ENCODE measurements at regions not wholly inside any gene's neighbourhood (a gene's known extent, or its start where the extent isn't known, plus 50 kb on each side); places are given as distances from the start of the nearest gene placed in this dataset.
A peak's percentile ranks its signal among the peaks of the same experiment; 100 is the strongest.
"Not testable (repeated sequence)": the region's sequence is repeated elsewhere in the genome, so short reads cannot be mapped to it uniquely, and the experiment has no call there.

GRCh38 chr10:86579883-86580520 is 58.4 kb upstream of the WAPL start:
- intact Hi-C loops (cut with DNase I), result no loop called here
- H3K4me3 ChIP-seq, result no peak overlapping the region
- H3K27ac ChIP-seq, result no peak overlapping the region
- DNase-seq (ENCODE audit: low spot score in 2 of 2), result no peak
- H3K27me3 ChIP-seq, result no peaks in the 10 kb centered on the region
- H3K4me1 ChIP-seq, result peaks cover 0 to under 1% of the 10 kb centered on the region in 2 donors
- TF ChIP-seq CTCF (IDR thresholded peaks at IDR 0.05), result no peak
- H3K36me3 ChIP-seq, result no peaks in the 10 kb centered on the region
- H3K9me3 ChIP-seq, result no peaks in the 10 kb centered on the region

DNA sequence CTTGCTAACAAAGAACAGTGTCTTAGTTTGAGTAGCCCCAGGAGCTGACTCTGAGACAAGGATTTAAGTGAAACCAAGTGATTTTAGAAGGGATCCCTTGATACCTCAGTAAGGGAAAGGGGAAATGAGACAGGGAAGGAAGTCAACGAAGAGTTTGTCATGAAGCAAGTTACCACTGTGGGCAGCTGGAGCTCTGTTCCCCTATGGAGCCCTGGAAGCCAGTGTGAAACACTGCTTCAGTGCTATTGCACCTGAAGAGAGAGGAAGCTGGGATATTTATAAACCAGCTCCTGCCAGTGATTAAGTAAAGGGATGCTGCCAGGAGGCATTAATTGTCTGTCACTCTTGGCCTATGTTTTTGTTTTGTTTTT is 58.9 kb upstream of the WAPL start:
- intact Hi-C loops (cut with DNase I), result no loop called here

DNA sequence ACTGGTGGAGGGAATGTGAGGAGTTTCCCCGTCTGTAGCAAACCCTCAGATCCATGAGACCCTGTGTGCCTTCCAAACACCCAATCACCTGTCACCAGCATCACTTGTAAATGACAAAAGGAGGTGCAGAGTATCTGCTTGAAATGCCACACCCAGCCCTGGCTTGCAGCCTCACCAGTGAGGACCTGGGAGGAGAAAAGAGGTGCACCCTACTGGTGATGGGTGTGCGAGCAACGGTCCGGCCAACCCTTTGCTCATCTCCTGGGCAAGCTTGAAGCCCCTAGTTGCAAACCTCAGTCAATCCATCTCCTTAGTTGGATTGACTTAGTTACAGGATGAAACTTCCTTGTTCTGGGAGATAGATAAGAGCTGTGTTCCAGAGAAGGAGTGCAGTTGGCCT is 62.4 kb upstream of the WAPL start:
- Histone ChIP-seq H3K27ac (no peak overlapping the region), H3K27me3 (no peaks in the 10 kb centered on the region), H3K9me3 (no peaks in the 10 kb centered on the region), H3K4me3 (no peak overlapping the region), H3K4me1 (peaks cover 0 to 3% of the 10 kb centered on the region in 2 donors), H3K36me3 (no peaks in the 10 kb centered on the region)
- TF ChIP-seq CTCF (IDR thresholded peaks at IDR 0.05), result no peak
- DNase-seq (ENCODE audit: low spot score in 2 of 2), result peak in 1 of 2 donors; percentile 34
- intact Hi-C loops (cut with DNase I), result no loop called here

More for the DNA sequence above, 58.9 kb upstream of the WAPL start:
- Histone ChIP-seq H3K27ac (no peak overlapping the region), H3K4me3 (no peak overlapping the region), H3K4me1 (peaks cover 0 to 3% of the 10 kb centered on the region in 2 donors), H3K9me3 (no peaks in the 10 kb centered on the region), H3K27me3 (no peaks in the 10 kb centered on the region), H3K36me3 (no peaks in the 10 kb centered on the region)
- no peak for TF ChIP-seq CTCF (IDR thresholded peaks at IDR 0.05)
- DNase-seq (ENCODE audit: low spot score in 2 of 2), result no peak

DNA sequence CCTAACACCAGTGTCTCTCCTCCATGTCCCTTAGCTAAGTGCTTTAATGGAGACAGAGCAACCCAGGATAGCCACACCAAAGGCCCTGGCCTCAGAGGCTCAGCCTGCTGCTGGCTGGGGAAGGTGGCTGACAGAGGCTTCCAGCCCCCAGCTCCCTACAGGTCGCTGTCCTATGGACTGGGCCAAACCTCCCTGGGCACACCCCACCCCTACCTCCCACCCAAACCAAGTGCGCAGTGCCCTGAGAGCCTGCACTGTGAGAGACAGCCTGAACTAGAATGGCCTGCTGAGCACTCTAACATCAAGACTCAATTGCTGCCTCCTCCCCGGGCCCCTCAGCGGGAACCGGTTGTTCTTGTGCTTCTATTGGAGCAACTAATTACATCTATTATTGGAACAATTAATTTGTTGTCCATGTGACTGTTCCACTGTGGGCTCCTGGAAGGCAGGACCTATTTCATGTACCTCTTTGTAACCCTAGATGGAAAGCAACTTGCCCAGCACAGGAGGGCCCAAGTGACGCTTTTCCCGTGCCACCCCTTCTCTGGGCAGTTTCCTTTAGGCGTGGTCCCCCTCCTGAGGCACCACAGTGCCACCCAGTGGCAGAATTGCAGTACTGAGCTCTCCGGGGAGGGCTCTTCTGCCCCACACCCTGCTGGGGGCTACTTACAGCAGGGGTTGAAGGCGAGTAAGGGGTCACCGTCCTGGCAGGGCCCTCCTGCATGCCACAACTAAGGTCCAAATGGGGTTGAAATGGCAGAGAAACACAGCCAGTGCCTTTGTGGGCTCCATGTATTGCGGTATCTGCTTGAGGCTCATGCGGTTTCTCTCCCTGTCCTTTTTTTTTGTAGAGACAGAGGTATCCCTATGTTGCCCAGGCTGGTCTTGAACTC is 63.7 kb upstream of the WAPL start:
- H3K27ac ChIP-seq, result no peak overlapping the region
- TF ChIP-seq CTCF (IDR thresholded peaks at IDR 0.05), result peak; percentile 90 to 96 (median 96)
- no peaks in the 10 kb centered on the region for H3K36me3 ChIP-seq
- intact Hi-C loops (cut with DNase I), result loop anchor here (1.0 kb wide), 1 partner anchor 185 kb away; no protein-coding TSS in a partner anchor
- no peak overlapping the region for H3K4me3 ChIP-seq
- H3K27me3 ChIP-seq, result no peaks in the 10 kb centered on the region
- peaks cover 0 to 3% of the 10 kb centered on the region in 2 donors for H3K4me1 ChIP-seq
- DNase-seq (ENCODE audit: low spot score in 2 of 2), result peak in 1 of 2 donors; percentile 79
- H3K9me3 ChIP-seq, result no peaks in the 10 kb centered on the region

GRCh38 chr10:86586516-86586915 is 64.9 kb upstream of the WAPL start:
- peak in 1 of 2 donors; percentile 41 for DNase-seq (ENCODE audit: low spot score in 2 of 2)
- Histone ChIP-seq H3K27ac (no peak overlapping the region), H3K4me3 (no peak overlapping the region), H3K27me3 (no peaks in the 10 kb centered on the region), H3K4me1 (peaks cover 0 to 3% of the 10 kb centered on the region in 2 donors), H3K9me3 (no peaks in the 10 kb centered on the region), H3K36me3 (no peaks in the 10 kb centered on the region)
- intact Hi-C loops (cut with DNase I), result no loop called here
- no peak for TF ChIP-seq CTCF (IDR thresholded peaks at IDR 0.05)

DNA sequence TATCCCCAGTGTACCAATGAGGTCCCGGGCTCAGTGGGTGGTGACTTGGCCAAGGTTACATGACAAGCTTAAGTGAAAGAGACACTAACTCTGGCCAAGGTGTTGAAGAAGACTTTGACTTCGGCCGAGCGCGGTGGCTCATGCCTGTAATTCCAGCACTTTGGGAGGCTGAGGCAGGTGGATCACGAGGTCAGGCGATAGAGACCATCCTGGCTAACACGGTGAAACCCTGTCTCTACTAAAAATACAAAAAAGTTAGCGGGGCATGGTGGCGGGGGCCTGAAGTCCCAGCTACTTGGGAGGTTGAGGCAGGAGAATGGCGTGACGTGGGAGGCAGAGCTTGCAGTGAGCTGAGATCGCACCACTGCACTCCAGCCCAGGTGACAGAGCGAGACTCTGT is 65.6 kb upstream of the OPN4 start:
- intact Hi-C loops (cut with DNase I); H3K27ac ChIP-seq; H3K36me3 ChIP-seq; H3K27me3 ChIP-seq; H3K4me3 ChIP-seq; H3K4me1 ChIP-seq; H3K9me3 ChIP-seq: not testable (repeated sequence)
- peak in 1 of 2 donors; percentile 54 for DNase-seq (ENCODE audit: low spot score in 2 of 2)

All from ascending aorta (tissue), 2 donors.